Astrocyte of the cerebellum (primary cell): ENCODE measurements at regions not wholly inside any gene's neighbourhood (a gene's known extent, or its start where the extent isn't known, plus 50 kb on each side); places are given as distances from the start of the nearest gene placed in this dataset.

Source experiments
- DNase-seq: peaks from one replicate; pipeline ENCODE4 v3.0.0-alpha.2; 2011; ENCODE audit warnings: low read depth
- H3K4me3 ChIP-seq: 2 replicates; pipeline ENCODE4 v1.5.1; 2011; ENCODE audit warnings: mild to moderate bottlenecking, low read depth, low read length, moderate library complexity
- CTCF ChIP-seq: IDR thresholded peaks from 2 replicates; pipeline ENCODE4 v1.5.1; 2012; ENCODE audit warnings: low read length, low read depth, moderate library complexity, mild to moderate bottlenecking; ENCODE audit errors: missing control alignments
- in situ Hi-C: cut with HindIII; loops from 2 replicates; pipeline ENCODE4 v1.10.0; 2017; ENCODE audit warnings: low sequenced_read_pairs

- in situ Hi-C loops: no loop called here
- H3K4me3 ChIP-seq: no peak overlapping the region
- no peak for TF ChIP-seq CTCF
- DNase-seq: no peak
Observed at GRCh38 chr1:219778110-219778509, 150.2 kb downstream of the SLC30A10 start.

- no peak for TF ChIP-seq CTCF
- no peak for DNase-seq
- in situ Hi-C loops: no loop called here
- no peak overlapping the region for H3K4me3 ChIP-seq
Observed at GRCh38 chr1:219774386-219774785, 154.0 kb downstream of the SLC30A10 start.

GRCh38 chr1:219773775-219774174 is 154.6 kb downstream of the SLC30A10 start:
- in situ Hi-C loops: no loop called here
- no peak for DNase-seq

GRCh38 chr1:219773110-219773509 is 155.2 kb downstream of the SLC30A10 start:
- no peak overlapping the region for H3K4me3 ChIP-seq
- DNase-seq: no peak
- TF ChIP-seq CTCF: no peak
- in situ Hi-C loops: no loop called here

More at GRCh38 chr1:219773775-219774174, 154.6 kb downstream of the SLC30A10 start:
- TF ChIP-seq CTCF: no peak
- H3K4me3 ChIP-seq: no peak overlapping the region

GRCh38 chr1:219772265-219773036 is 155.9 kb downstream of the SLC30A10 start:
- in situ Hi-C loops: no loop called here
- TF ChIP-seq CTCF: no peak
- DNase-seq: no peak
- H3K4me3 ChIP-seq: no peak overlapping the region

GRCh38 chr1:219771080-219771479 is 157.3 kb downstream of the SLC30A10 start:
- DNase-seq: peak; percentile 99
- no peak for TF ChIP-seq CTCF
- in situ Hi-C loops: no loop called here
- H3K4me3 ChIP-seq: no peak overlapping the region
